HG02588 (cell line): ENCODE measurements at regions not wholly inside any gene's neighbourhood (a gene's known extent, or its start where the extent isn't known, plus 50 kb on each side); places are given as distances from the start of the nearest gene placed in this dataset.
"Not testable (repeated sequence)": the region's sequence is repeated elsewhere in the genome, so short reads cannot be mapped to it uniquely, and the experiment has no call there.

ENCODE experiments used
- ATAC-seq: cut with Tn5 transposase; IDR thresholded peaks from one replicate; pipeline ENCODE4 v1.9.1; 2021; ENCODE audit warnings: mild to moderate bottlenecking, moderate library complexity; ENCODE audit not compliant: unreplicated experiment

- ATAC-seq, result no peak
Observed at GRCh38 chr12:19819231-19819630, 379.9 kb downstream of the AEBP2 start.

DNA sequence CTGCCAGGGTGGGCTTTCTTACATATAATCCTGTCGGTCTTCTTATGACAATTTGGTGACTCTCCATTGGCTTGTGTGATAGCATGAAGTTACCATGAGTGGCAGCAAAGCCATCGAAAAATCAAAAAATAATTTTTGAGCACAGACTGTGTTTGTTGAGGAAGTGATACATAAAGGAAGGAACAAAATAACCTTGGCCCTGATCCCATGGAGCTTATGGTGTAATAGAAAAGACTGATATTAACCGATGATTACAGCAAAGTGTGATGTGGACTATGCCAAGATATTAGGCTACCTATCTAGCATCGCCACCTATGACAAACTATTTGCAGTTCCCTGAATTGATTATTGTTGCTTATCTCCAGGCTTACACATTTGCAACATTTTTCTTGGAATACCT lies 383.2 kb downstream of the AEBP2 start:
- no peak for ATAC-seq

DNA sequence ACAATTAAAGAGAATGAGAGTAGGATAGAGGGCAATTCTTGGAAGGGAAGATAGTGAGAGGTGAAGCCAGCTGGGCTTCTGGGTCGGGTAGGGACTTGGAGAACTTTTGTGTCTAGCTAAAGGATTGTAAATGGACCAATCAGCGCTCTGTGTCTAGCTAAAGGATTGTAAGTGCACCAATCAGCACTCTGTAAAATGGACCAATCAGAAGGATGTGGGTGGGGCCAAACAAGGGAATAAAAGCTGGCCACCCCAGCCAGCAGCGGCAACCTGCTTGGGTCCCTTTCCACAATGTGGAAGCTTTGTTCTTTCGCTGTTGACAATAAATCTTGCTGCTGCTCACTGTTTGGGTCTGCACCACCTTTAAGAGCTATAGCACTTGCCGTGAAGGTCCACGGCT lies 384.0 kb downstream of the AEBP2 start:
- ATAC-seq, result not testable (repeated sequence)

GRCh38 chr12:19826980-19827550 lies 387.8 kb downstream of the AEBP2 start:
- ATAC-seq, result no peak

GRCh38 chr12:19829100-19829853 lies 390.0 kb downstream of the AEBP2 start:
- no peak for ATAC-seq

- ATAC-seq, result no peak
Observed at GRCh38 chr12:19830446-19830845, 391.2 kb downstream of the AEBP2 start.

GRCh38 chr12:19833775-19834501 lies 394.6 kb downstream of the AEBP2 start:
- no peak for ATAC-seq

- no peak for ATAC-seq
Observed at GRCh38 chr12:19834592-19834991, 395.3 kb downstream of the AEBP2 start.

- ATAC-seq, result no peak
Observed at GRCh38 chr12:19836056-19836455, 396.8 kb downstream of the AEBP2 start.

DNA sequence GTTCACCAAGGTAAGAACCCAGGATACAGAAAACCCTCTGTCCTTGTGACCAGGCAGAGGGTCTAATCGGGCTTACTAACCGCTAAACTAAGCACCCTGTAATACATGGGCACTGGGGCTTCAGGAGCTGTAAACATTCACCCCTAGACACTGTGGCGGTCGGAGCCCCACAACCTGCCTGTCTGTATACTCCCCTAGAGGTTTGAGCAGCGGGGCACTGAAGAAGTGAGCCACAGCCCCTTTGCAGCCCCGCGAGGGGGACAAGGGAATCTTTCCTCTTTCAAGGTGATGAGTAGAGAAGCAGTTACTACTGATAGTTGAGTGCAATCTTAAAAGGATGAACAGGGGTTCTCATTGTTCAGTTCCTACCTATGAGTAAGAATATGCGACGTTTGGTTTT lies 397.2 kb downstream of the AEBP2 start:
- no peak for ATAC-seq

DNA sequence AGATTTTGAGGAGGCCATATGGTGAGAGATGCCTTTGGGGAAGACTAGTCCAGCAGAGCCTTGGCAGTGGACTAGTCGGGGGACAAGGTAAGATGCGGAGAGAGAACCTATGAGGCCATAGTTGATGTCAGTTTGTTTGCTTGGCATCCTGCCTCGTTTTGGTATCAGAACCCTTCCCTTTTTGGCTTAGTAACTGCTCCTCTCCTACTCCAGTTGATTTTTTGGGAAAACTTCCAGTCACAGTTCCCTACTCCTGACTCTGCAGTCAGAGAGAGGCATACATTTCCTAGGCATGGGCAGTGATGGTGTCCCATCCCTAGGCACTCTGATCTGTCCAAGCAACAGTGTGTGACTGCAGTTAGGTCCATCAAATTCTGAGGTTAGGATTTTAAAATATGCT lies 398.3 kb downstream of the AEBP2 start:
- no peak for ATAC-seq

DNA sequence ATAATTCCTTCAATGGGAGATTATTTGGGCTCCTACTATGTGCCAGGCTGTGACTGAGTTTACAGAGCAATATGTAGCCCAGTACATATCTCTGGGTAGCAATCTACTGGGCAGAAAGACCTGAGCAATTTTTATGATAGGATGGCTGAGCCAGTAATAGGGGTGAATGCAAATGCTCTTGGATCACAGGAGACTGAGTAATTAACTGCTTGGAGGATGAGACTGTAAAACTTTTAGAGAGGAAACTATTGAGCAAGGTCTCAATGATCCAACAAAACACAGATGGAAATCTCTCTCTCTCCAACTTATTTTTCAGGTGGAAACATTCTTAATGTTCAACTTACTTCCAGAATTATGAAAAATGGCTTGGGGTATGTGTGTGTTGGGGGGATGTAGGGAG lies 402.2 kb downstream of the AEBP2 start:
- ATAC-seq, result no peak

- no peak for ATAC-seq
Observed at GRCh38 chr12:19842116-19842515, 402.8 kb downstream of the AEBP2 start.

- no peak for ATAC-seq
Observed at GRCh38 chr12:19844224-19844623, 404.9 kb downstream of the AEBP2 start.

GRCh38 chr12:19846574-19846973 lies 407.3 kb downstream of the AEBP2 start:
- no peak for ATAC-seq

GRCh38 chr12:19847294-19848059 lies 408.2 kb downstream of the AEBP2 start:
- no peak for ATAC-seq

DNA sequence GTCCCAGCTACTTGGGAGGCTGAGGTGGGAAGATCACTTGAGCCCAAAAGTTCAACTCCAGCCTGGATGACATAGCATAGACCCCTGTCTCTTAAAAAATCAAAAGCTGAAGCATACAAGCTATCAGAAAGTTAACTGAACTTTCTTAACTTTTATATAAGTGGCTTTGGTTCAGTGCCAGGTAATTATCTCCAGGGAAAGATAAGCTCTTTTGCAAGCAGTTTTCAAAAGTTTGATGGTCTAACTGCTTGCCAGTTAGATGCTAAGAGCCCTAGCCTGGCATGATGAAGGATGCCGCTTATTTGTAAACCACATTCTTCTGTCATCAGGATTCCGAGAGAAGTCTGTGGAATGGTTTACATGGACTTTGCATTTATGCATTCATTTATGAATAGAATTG lies 409.1 kb downstream of the AEBP2 start:
- ATAC-seq, result no peak

DNA sequence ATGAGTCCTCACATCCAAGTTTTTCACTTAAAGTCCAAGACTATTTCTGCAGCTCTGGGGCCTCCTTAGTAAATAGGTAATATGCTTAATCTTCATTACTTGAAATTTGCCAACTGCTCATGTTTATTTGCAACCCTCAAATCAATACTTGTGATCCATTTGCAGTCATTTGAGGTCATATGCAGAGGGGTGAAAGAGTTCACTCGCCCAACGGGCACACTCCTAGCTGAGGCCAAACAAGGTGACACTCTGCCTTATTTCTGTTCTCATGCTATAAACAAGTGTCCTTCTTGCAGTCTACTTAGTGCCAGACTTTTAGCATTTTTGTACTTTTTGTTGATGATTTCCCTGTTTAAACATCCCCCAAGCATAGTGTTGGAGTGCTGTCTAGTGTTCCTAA lies 409.9 kb downstream of the AEBP2 start:
- no peak for ATAC-seq

GRCh38 chr12:19850346-19851065 lies 411.2 kb downstream of the AEBP2 start:
- no peak for ATAC-seq

GRCh38 chr12:19852100-19852855 lies 413.0 kb downstream of the AEBP2 start:
- no peak for ATAC-seq
